ENCODE measurements at regions not wholly inside any gene's neighbourhood (a gene's known extent, or its start where the extent isn't known, plus 50 kb on each side); places are given as distances from the start of the nearest gene placed in this dataset.

DNA sequence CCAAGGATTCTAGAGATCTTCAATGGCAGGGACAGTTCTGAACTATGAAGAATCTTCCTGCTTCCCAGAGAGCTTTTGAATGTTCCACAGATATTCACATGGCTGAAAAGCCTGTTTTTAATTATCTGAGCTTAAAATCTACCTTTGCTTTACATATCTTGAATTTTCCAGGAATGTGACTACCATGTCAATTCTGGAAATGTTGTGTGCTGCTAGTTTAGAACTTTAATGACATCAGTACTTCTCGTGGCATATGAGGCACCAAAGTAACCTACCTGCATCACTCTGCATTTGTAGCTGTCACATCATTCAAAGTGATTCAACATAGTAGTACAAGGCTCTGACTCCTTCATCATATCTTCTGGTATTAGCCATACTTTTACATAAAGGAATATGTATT, 122.7 kb upstream of the NFIA start:
- H4K5ac ChIP-seq (ENCODE audit: insufficient read length, low read depth, low read length): no peak overlapping the region
- H2BK15ac ChIP-seq (ENCODE audit: low read length): no peak overlapping the region
- no peaks in the 10 kb centered on the region for H4K20me1 ChIP-seq (replicated peaks in 1 of 2; ENCODE audit: control insufficient read depth in 1 of 2, insufficient read depth in 2 of 2, low read length in 2 of 2)
- H3K4ac ChIP-seq (replicated peaks; ENCODE audit: insufficient read length, low read depth, low read length): no peak overlapping the region
- peaks cover 5 to 10% of the 10 kb centered on the region in 2 experiments for H3K9me3 ChIP-seq (ENCODE audit: insufficient read depth in 2 of 2, low read depth in 1 of 2, low read length in 1 of 2)
- H3K4me3 ChIP-seq (ENCODE audit: extremely low read depth in 1 of 4, insufficient read depth in 2 of 4, low read depth in 3 of 4, low read length in 4 of 4): no peak overlapping the region
- ChIA-PET CTCF (ENCODE audit: partially characterized antibody) (interaction anchor here (0.8 to 1.5 kb wide), 4 partner anchors 11 to 111 kb away, joined by 3 to 6 read pairs (median 4); no protein-coding TSS in a partner anchor), POLR2A (ENCODE audit: partially characterized antibody) (no interaction called here)
- WGBS, 2 experiments (ENCODE audit: extremely low coverage in 1 of 2, insufficient coverage in 1 of 2, insufficient read length in 1 of 2, insufficient replicate concordance in 2 of 2, low coverage in 1 of 2, low lambda C conversion rate in 2 of 2, missing lambda C conversion rate in 1 of 2): 67% methylated on average over 1 of the region's 1 CpG; no CpG with 5 or more reads in 1 of the 2 experiments
- no peaks in the 10 kb centered on the region; a peak in 1 of 8 replicates for H3K36me3 ChIP-seq (ENCODE audit: control insufficient read depth in 2 of 4, insufficient read depth in 4 of 4, low read length in 3 of 4)
- no peaks in the 10 kb centered on the region for H3K79me1 ChIP-seq (ENCODE audit: low read depth, low read length)
- H4K91ac ChIP-seq (replicated peaks; ENCODE audit: insufficient read length, low read length): no peak overlapping the region
- DNase-seq (ENCODE audit: low read depth in 1 of 2, low spot score in 2 of 2): no peak
- no peak overlapping the region for H2BK120ac ChIP-seq (replicated peaks; ENCODE audit: low read depth, low read length)
- H2AK5ac ChIP-seq (ENCODE audit: low read depth, low read length): no peak overlapping the region
- H3K4me1 ChIP-seq (replicated peaks in 1 of 4; ENCODE audit: control insufficient read depth in 3 of 4, insufficient read depth in 4 of 4, low read length in 3 of 4): no peaks in the 10 kb centered on the region
- H3K23me2 ChIP-seq (ENCODE audit: low read depth, low read length): no peaks in the 10 kb centered on the region
- H3K27me3 ChIP-seq (replicated peaks in 1 of 4; ENCODE audit: control insufficient read depth in 3 of 4, extremely low read depth in 1 of 4, insufficient read depth in 3 of 4, low read length in 3 of 4): no peaks in the 10 kb centered on the region
- H2BK5ac ChIP-seq (ENCODE audit: low read depth, low read length): no peak overlapping the region
- H3K56ac ChIP-seq (replicated peaks; ENCODE audit: insufficient read length, low read depth, low read length): no peak overlapping the region
- no peaks in the 10 kb centered on the region for H3K79me2 ChIP-seq (ENCODE audit: control insufficient read depth in 1 of 2, insufficient read depth in 2 of 2, low read length in 2 of 2)
- H3K4me2 ChIP-seq (ENCODE audit: insufficient read depth in 1 of 2, low read depth in 2 of 2, low read length in 2 of 2): no peak overlapping the region
- no peak overlapping the region for H3K18ac ChIP-seq (ENCODE audit: extremely low read depth, low read length)
- H3K27ac ChIP-seq (ENCODE audit: low read depth, low read length): no peak overlapping the region
- H2BK12ac ChIP-seq (ENCODE audit: low read depth, low read length): no peak overlapping the region
- no peak overlapping the region for H2BK20ac ChIP-seq (ENCODE audit: low read length)
- no peak overlapping the region for H3K14ac ChIP-seq (ENCODE audit: insufficient read length)
- H3K23ac ChIP-seq (ENCODE audit: insufficient read length): no peak overlapping the region
- no peak for FAIRE-seq
- no peak overlapping the region for H4K8ac ChIP-seq (ENCODE audit: extremely low read depth, insufficient read depth, low read length)
- H2AFZ ChIP-seq (ENCODE audit: low read length): no peak overlapping the region
- no peak overlapping the region for H3K9ac ChIP-seq (replicated peaks in 1 of 4; ENCODE audit: extremely low read depth in 1 of 4, low read depth in 3 of 4, low read length in 3 of 4)
- TF ChIP-seq RBBP5 (IDR thresholded peaks at IDR 0.05; ENCODE audit: borderline replicate concordance, low read depth, low read length): no peak
- TF ChIP-seq JUN (IDR thresholded peaks at IDR 0.05; ENCODE audit: low read depth, low read length): no peak
- TF ChIP-seq NANOG (IDR thresholded peaks at IDR 0.05; ENCODE audit: insufficient read depth, low read depth, low read length, poor library complexity, severe bottlenecking): no peak
- TF ChIP-seq HDAC2 (IDR thresholded peaks at IDR 0.05; ENCODE audit: borderline replicate concordance in 1 of 2, low read depth in 2 of 2, low read length in 2 of 2): no peak
- TF ChIP-seq, protein P1, sequence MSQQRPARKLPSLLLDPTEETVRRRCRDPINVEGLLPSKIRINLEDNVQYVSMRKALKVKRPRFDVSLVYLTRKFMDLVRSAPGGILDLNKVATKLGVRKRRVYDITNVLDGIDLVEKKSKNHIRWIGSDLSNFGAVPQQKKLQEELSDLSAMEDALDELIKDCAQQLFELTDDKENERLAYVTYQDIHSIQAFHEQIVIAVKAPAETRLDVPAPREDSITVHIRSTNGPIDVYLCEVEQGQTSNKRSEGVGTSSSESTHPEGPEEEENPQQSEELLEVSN (IDR thresholded peaks at IDR 0.05): no peak
- no peak for TF ChIP-seq CBX8 (IDR thresholded peaks at IDR 0.05; ENCODE audit: borderline replicate concordance, low read depth, low read length)
- no peak for TF ChIP-seq CEBPB (IDR thresholded peaks at IDR 0.05; ENCODE audit: low read depth, low read length)
- no peak for TF ChIP-seq HDAC6 (IDR thresholded peaks at IDR 0.05; ENCODE audit: low read depth, low read length)
- no peak for TF ChIP-seq BACH1 (IDR thresholded peaks at IDR 0.05; ENCODE audit: low read length)
- TF ChIP-seq, protein P2, sequence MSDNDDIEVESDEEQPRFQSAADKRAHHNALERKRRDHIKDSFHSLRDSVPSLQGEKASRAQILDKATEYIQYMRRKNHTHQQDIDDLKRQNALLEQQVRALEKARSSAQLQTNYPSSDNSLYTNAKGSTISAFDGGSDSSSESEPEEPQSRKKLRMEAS (IDR thresholded peaks at IDR 0.05): no peak
- no peak for TF ChIP-seq GABPA (IDR thresholded peaks at IDR 0.05; ENCODE audit: borderline replicate concordance, insufficient read depth, low read length)
- no peak for TF ChIP-seq MAFK (IDR thresholded peaks at IDR 0.05; ENCODE audit: low read depth, low read length)
- no peak for TF ChIP-seq SAP30 (IDR thresholded peaks at IDR 0.05; ENCODE audit: insufficient read depth, insufficient replicate concordance, low read length)
- no peak for TF ChIP-seq ASH2L (IDR thresholded peaks at IDR 0.05; ENCODE audit: low read length)
